Epithelial cell of proximal tubule (primary cell): ENCODE measurements at regions not wholly inside any gene's neighbourhood (a gene's known extent, or its start where the extent isn't known, plus 50 kb on each side); places are given as distances from the start of the nearest gene placed in this dataset.

ENCODE experiments used
- DNase-seq: peaks from one replicate; pipeline ENCODE4 v3.0.0-alpha.2; 2011; ENCODE audit warnings: low read depth
- H3K4me3 ChIP-seq: 2 replicates; pipeline ENCODE4 v1.5.1; 2011; ENCODE audit warnings: low read depth, mild to moderate bottlenecking, low read length
- CTCF ChIP-seq: conservative IDR thresholded peaks from 2 replicates; pipeline ENCODE4 v1.5.1; 2012; ENCODE audit warnings: low read depth, mild to moderate bottlenecking, low read length

GRCh38 chr6:44564906-44565524, 177.5 kb downstream of the CDC5L start:
- TF ChIP-seq CTCF: no peak
- H3K4me3 ChIP-seq: no peak overlapping the region
- DNase-seq: no peak

GRCh38 chr6:44567406-44567805, 179.9 kb downstream of the CDC5L start:
- TF ChIP-seq CTCF: no peak
- DNase-seq: no peak
- no peak overlapping the region for H3K4me3 ChIP-seq

DNA sequence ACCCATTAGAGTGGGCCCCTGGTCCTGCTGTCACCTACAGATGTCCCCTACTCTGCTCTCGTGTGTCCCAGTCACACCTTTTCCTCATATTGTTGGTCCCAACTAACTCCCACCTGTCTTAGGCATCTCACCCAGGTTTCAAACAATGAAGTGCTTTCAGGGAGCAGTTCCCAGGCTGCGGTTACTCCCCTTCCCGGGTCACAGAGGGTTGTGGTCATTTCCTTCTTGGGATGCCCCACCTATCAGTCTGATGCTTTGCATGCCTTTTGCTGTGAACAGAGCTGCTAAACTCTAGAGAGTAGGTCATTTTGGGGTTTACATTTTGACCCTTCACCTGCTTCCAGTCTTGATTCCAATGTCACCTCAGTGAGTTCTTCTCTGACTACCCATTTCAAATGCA, 181.6 kb downstream of the CDC5L start:
- DNase-seq: no peak
- no peak overlapping the region for H3K4me3 ChIP-seq
- TF ChIP-seq CTCF: no peak

GRCh38 chr6:44569931-44570385, 182.5 kb downstream of the CDC5L start:
- TF ChIP-seq CTCF: no peak
- no peak for DNase-seq
- H3K4me3 ChIP-seq: no peak overlapping the region

- H3K4me3 ChIP-seq: no peak overlapping the region
- TF ChIP-seq CTCF: no peak
- no peak for DNase-seq
Measured at GRCh38 chr6:44571510-44571909, 184.0 kb downstream of the CDC5L start.

DNA sequence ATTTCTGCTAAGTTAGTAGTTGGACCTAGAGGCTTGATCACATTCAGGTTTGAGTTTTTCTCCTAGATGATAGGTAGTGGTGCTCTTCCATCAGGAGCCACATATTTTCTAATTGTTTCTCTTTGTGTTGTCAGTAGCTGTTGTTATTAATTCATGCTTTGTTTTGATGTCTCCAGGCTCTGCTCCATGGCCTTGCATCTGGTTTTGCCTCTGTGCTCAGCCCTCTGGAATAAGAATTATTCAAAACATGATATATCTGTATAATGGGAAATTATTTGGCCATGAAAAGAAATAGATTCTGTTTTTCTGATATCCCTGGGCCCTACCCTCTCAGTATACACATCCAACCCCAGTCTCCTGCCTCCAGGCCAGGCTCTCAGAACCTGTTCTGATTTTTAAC, 184.8 kb downstream of the CDC5L start:
- TF ChIP-seq CTCF: no peak
- no peak for DNase-seq
- no peak overlapping the region for H3K4me3 ChIP-seq

GRCh38 chr6:44575644-44576043, 188.1 kb downstream of the CDC5L start:
- no peak overlapping the region for H3K4me3 ChIP-seq
- TF ChIP-seq CTCF: no peak
- DNase-seq: no peak
